H1 (cell line): ENCODE measurements at regions not wholly inside any gene's neighbourhood (a gene's known extent, or its start where the extent isn't known, plus 50 kb on each side); places are given as distances from the start of the nearest gene placed in this dataset.

Source experiments
- CTCF ChIA-PET: fragments of 300-600 bp; sonication (Branson Sonifier 250); formaldehyde crosslinking; loops from one replicate; lab custom pipeline; 2021; ENCODE audit not compliant: partially characterized antibody; lab: Charles Lee
- POLR2A ChIA-PET: fragments of 300-600 bp; sonication (Branson Sonifier 250); formaldehyde crosslinking; loops from one replicate; lab custom pipeline; 2021; ENCODE audit warnings: inconsistent platforms; ENCODE audit not compliant: partially characterized antibody; lab: Charles Lee
- DNase-seq, 2 experiments: peaks; one replicate each; pipeline versions ENCODE4 v3.0.0 to v3.0.0-alpha.2; 2010 to 2022; ENCODE audit warnings: low spot score in 2 of 2, low read depth in 1 of 2, mixed read lengths in 1 of 2
- FAIRE-seq: peaks from 2 replicates; lab custom pipeline; 2011; peaks lifted over from hg19 to GRCh38; lab: Jason Lieb, UNC
- H2AFZ ChIP-seq: 2 replicates; pipeline ENCODE4 v1.8.1; 2012; ENCODE audit warnings: low read length, inconsistent platforms
- H2AK5ac ChIP-seq: 2 replicates; pipeline ENCODE4 v1.6.1; 2013; ENCODE audit warnings: low read depth, low read length
- H2BK120ac ChIP-seq: replicated peaks from 2 replicates; pipeline ENCODE3; 2013; ENCODE audit warnings: low read depth, low read length, inconsistent platforms
- H2BK12ac ChIP-seq: 2 replicates; pipeline ENCODE4 v1.6.1; 2013; ENCODE audit warnings: low read depth, low read length
- H2BK15ac ChIP-seq: 2 replicates; pipeline ENCODE4 v1.6.1; 2013; ENCODE audit warnings: low read length
- H2BK20ac ChIP-seq: 2 replicates; pipeline ENCODE4 v1.6.1; 2013; ENCODE audit warnings: low read length
- H2BK5ac ChIP-seq: 2 replicates; pipeline ENCODE4 v1.6.1; 2013; ENCODE audit warnings: low read depth, low read length
- H3K14ac ChIP-seq: 2 replicates; pipeline ENCODE4 v1.6.1; 2013; ENCODE audit warnings: inconsistent platforms; ENCODE audit not compliant: insufficient read length
- H3K18ac ChIP-seq: 2 replicates; pipeline ENCODE4 v1.6.1; 2013; ENCODE audit warnings: low read length; ENCODE audit errors: extremely low read depth
- H3K23ac ChIP-seq: 2 replicates; pipeline ENCODE4 v1.6.1; 2013; ENCODE audit warnings: inconsistent platforms; ENCODE audit not compliant: insufficient read length
- H3K23me2 ChIP-seq: 2 replicates; pipeline ENCODE4 v1.6.1; 2013; ENCODE audit warnings: low read depth, low read length
- H3K27ac ChIP-seq: 2 replicates; pipeline ENCODE4 v1.6.1; 2011; ENCODE audit warnings: low read depth, low read length, inconsistent platforms
- H3K27me3 ChIP-seq, 4 experiments: replicated peaks in 1 of 4; 1 replicate in 1 of 4; 2 replicates in 3 of 4; pipeline versions ENCODE4 v1.6.1 to v1.8.1; 2011 to 2013; ENCODE audit warnings: low read length in 3 of 4, mild to moderate bottlenecking in 3 of 4, inconsistent platforms in 2 of 4, mixed read lengths in 2 of 4, moderate library complexity in 1 of 4; ENCODE audit not compliant: control insufficient read depth in 3 of 4, insufficient read depth in 3 of 4; ENCODE audit errors: extremely low read depth in 1 of 4
- H3K36me3 ChIP-seq, 4 experiments: 2 replicates each; pipeline versions ENCODE4 v1.6.1 to v1.8.1; 2011 to 2013; ENCODE audit warnings: mild to moderate bottlenecking in 4 of 4, low read length in 3 of 4, moderate library complexity in 2 of 4, control low read depth in 1 of 4, inconsistent platforms in 1 of 4; ENCODE audit not compliant: insufficient read depth in 4 of 4, control insufficient read depth in 2 of 4
- H3K4ac ChIP-seq: replicated peaks from 2 replicates; pipeline ENCODE3; 2013; ENCODE audit warnings: low read length, low read depth, mixed read lengths, inconsistent platforms; ENCODE audit not compliant: insufficient read length
- H3K4me1 ChIP-seq, 4 experiments: replicated peaks in 1 of 4; 1 replicate in 1 of 4; 2 replicates in 3 of 4; pipeline versions ENCODE4 v1.6.1 to v1.8.1; 2011 to 2013; ENCODE audit warnings: low read length in 3 of 4, inconsistent platforms in 2 of 4, mixed read lengths in 1 of 4; ENCODE audit not compliant: insufficient read depth in 4 of 4, control insufficient read depth in 3 of 4
- H3K4me2 ChIP-seq, 2 experiments: 2 replicates each; pipeline versions ENCODE4 v1.6.1 to v1.8.1; 2011 to 2013; ENCODE audit warnings: low read depth in 2 of 2, low read length in 2 of 2, control low read depth in 1 of 2, inconsistent platforms in 1 of 2, mild to moderate bottlenecking in 1 of 2; ENCODE audit not compliant: insufficient read depth in 1 of 2
- H3K4me3 ChIP-seq, 4 experiments: fragments of 200-600, 300-600 bp in 1 of 4; sonication (generic), shearing (Covaris generic), sonication (Bioruptor Twin) in 1 of 4; 2 replicates each; pipeline versions ENCODE4 v1.5.1 to v1.8.1; 2011 to 2016; ENCODE audit warnings: low read length in 4 of 4, low read depth in 3 of 4, control low read depth in 2 of 4, inconsistent platforms in 2 of 4, mild to moderate bottlenecking in 2 of 4, mixed read lengths in 1 of 4, moderate library complexity in 1 of 4; ENCODE audit not compliant: insufficient read depth in 2 of 4; ENCODE audit errors: extremely low read depth in 1 of 4
- H3K56ac ChIP-seq: replicated peaks from 2 replicates; pipeline ENCODE3; 2013; ENCODE audit warnings: low read depth, mild to moderate bottlenecking, mixed read lengths, low read length, inconsistent platforms; ENCODE audit not compliant: insufficient read length
- H3K79me1 ChIP-seq: 2 replicates; pipeline ENCODE4 v1.6.1; 2013; ENCODE audit warnings: low read depth, low read length, control low read depth
- H3K79me2 ChIP-seq, 2 experiments: 2 replicates each; pipeline versions ENCODE4 v1.6.1 to v1.8.1; 2012 to 2013; ENCODE audit warnings: low read length in 2 of 2, mild to moderate bottlenecking in 2 of 2, inconsistent platforms in 1 of 2; ENCODE audit not compliant: insufficient read depth in 2 of 2, control insufficient read depth in 1 of 2
- H3K9ac ChIP-seq, 4 experiments: replicated peaks in 1 of 4; 1 replicate in 1 of 4; 2 replicates in 3 of 4; pipeline versions ENCODE4 v1.6.1 to v1.8.1; 2011 to 2013; ENCODE audit warnings: low read depth in 3 of 4, low read length in 3 of 4, control low read depth in 2 of 4, mild to moderate bottlenecking in 2 of 4, moderate library complexity in 2 of 4, inconsistent platforms in 1 of 4; ENCODE audit errors: extremely low read depth in 1 of 4
- H3K9me3 ChIP-seq, 2 experiments: 2 replicates each; pipeline versions ENCODE4 v1.6.1 to v1.8.1; 2012 to 2013; ENCODE audit warnings: mild to moderate bottlenecking in 2 of 2, moderate library complexity in 2 of 2, control low read depth in 1 of 2, inconsistent platforms in 1 of 2, low read depth in 1 of 2, low read length in 1 of 2, mixed read lengths in 1 of 2; ENCODE audit not compliant: insufficient read depth in 2 of 2
- H4K20me1 ChIP-seq, 2 experiments: replicated peaks in 1 of 2; 2 replicates each; pipeline versions ENCODE3 to v1.8.1; 2011 to 2013; ENCODE audit warnings: inconsistent platforms in 2 of 2, low read length in 2 of 2, mild to moderate bottlenecking in 1 of 2; ENCODE audit not compliant: insufficient read depth in 2 of 2, control insufficient read depth in 1 of 2
- H4K5ac ChIP-seq: 2 replicates; pipeline ENCODE4 v1.6.1; 2013; ENCODE audit warnings: low read length, low read depth, mixed read lengths, inconsistent platforms; ENCODE audit not compliant: insufficient read length
- H4K8ac ChIP-seq: 2 replicates; pipeline ENCODE4 v1.8.0; 2013; ENCODE audit warnings: mild to moderate bottlenecking, moderate library complexity, low read length, inconsistent platforms; ENCODE audit not compliant: insufficient read depth; ENCODE audit errors: extremely low read depth
- H4K91ac ChIP-seq: replicated peaks from 2 replicates; pipeline ENCODE3; 2013; ENCODE audit warnings: low read length, mixed read lengths, inconsistent platforms; ENCODE audit not compliant: insufficient read length
- BCL11A ChIP-seq, 2 experiments: IDR thresholded peaks; one replicate each; pipeline ENCODE4 v1.6.1; 2011; ENCODE audit warnings: low read depth in 2 of 2, low read length in 2 of 2, mild to moderate bottlenecking in 2 of 2
- CBX8 ChIP-seq: fragments of 300-800, 300-1000 bp; sonication (generic); IDR thresholded peaks from 2 replicates; pipeline ENCODE4 v1.7.1; 2016; ENCODE audit warnings: low read depth, low read length, borderline replicate concordance
- HDAC2 ChIP-seq, 2 experiments: fragments of 300-600 bp in 1 of 2; sonication (generic) in 1 of 2; IDR thresholded peaks; 2 replicates each; pipeline ENCODE4 v1.6.1; 2011 to 2012; ENCODE audit warnings: low read depth in 2 of 2, low read length in 2 of 2, mild to moderate bottlenecking in 2 of 2, moderate library complexity in 2 of 2, borderline replicate concordance in 1 of 2, inconsistent platforms in 1 of 2
- HDAC6 ChIP-seq: IDR thresholded peaks from one replicate; pipeline ENCODE4 v1.7.1; 2012; ENCODE audit warnings: low read depth, mild to moderate bottlenecking, inconsistent platforms, low read length, moderate library complexity
- MAX ChIP-seq: IDR thresholded peaks from 2 replicates; pipeline ENCODE4 v1.6.1; 2012; ENCODE audit warnings: inconsistent platforms
- POLR2AphosphoS5 ChIP-seq: IDR thresholded peaks from 2 replicates; pipeline ENCODE4 v1.6.1; 2011; ENCODE audit warnings: low read depth, low read length
- RBBP5 ChIP-seq: IDR thresholded peaks from 2 replicates; pipeline ENCODE4 v1.7.1; 2012; ENCODE audit warnings: low read depth, mild to moderate bottlenecking, inconsistent platforms, low read length, moderate library complexity, borderline replicate concordance
- RFX5 ChIP-seq: IDR thresholded peaks from 2 replicates; pipeline ENCODE4 v1.6.1; 2011; ENCODE audit warnings: low read depth, low read length, improper control_type of control experiment, borderline replicate concordance
- SP1 ChIP-seq: IDR thresholded peaks from 2 replicates; pipeline ENCODE4 v1.6.1; 2011; ENCODE audit warnings: low read depth, low read length
- SP2 ChIP-seq: IDR thresholded peaks from 2 replicates; pipeline ENCODE4 v1.6.1; 2012; ENCODE audit warnings: mild to moderate bottlenecking, low read length, inconsistent platforms
- TAF1 ChIP-seq: IDR thresholded peaks from 2 replicates; pipeline ENCODE4 v1.6.1; 2011; ENCODE audit warnings: mild to moderate bottlenecking, low read depth, low read length
- WGBS, 2 experiments: shearing (Covaris generic) in 1 of 2; methylation state at CpG; one replicate each; pipeline versions ENCODE4 v1.1.6 to v1.1.7; 2013 to 2015; ENCODE audit warnings: low lambda C conversion rate in 2 of 2, mixed read lengths in 2 of 2, inconsistent platforms in 1 of 2, low coverage in 1 of 2, missing lambda C conversion rate in 1 of 2; ENCODE audit not compliant: insufficient replicate concordance in 2 of 2, insufficient coverage in 1 of 2, insufficient read length in 1 of 2; ENCODE audit errors: extremely low coverage in 1 of 2, missing lambda C conversion rate in 1 of 2; 5-methylcytosine and 5-hydroxymethylcytosine counted together
- TF ChIP-seq, protein P1 (sequence below): IDR thresholded peaks from 2 replicates; pipeline ENCODE4 v1.6.1; 2012; ENCODE audit warnings: inconsistent platforms

- Histone ChIP-seq H3K23me2 (no peaks in the 10 kb centered on the region), H3K79me1 (no peaks in the 10 kb centered on the region), H3K27me3 (no peaks in the 10 kb centered on the region), H3K4me2 (no peak overlapping the region), H4K20me1 (no peaks in the 10 kb centered on the region), H2BK120ac (no peak overlapping the region), H3K79me2 (no peaks in the 10 kb centered on the region), H2BK5ac (no peak overlapping the region), H3K9me3 (no peaks in the 10 kb centered on the region), H3K23ac (no peak overlapping the region), H3K4me3 (no peak overlapping the region), H3K36me3 (no peaks in the 10 kb centered on the region), H4K5ac (no peak overlapping the region), H2BK15ac (no peak overlapping the region), H3K14ac (no peak overlapping the region), H4K8ac (no peak overlapping the region), H3K9ac (no peak overlapping the region), H3K27ac (no peak overlapping the region), H2AK5ac (no peak overlapping the region), H3K56ac (no peak overlapping the region), H4K91ac (no peak overlapping the region), H2BK12ac (no peak overlapping the region), H3K4ac (no peak overlapping the region), H2AFZ (no peak overlapping the region), H3K18ac (no peak overlapping the region), H3K4me1 (no peaks in the 10 kb centered on the region), H2BK20ac (no peak overlapping the region)
- ChIA-PET CTCF (interaction anchor here (0.5 to 0.6 kb wide), 2 partner anchors 21 to 292 kb away, joined by 3 to 4 read pairs; no protein-coding TSS in a partner anchor), POLR2A (no interaction called here)
- WGBS, 2 experiments: 91% methylated on average over 4 of the region's 4 CpGs; no CpG with 5 or more reads in 1 of the 2 experiments
- no peak for DNase-seq
- TF ChIP-seq, protein P1, sequence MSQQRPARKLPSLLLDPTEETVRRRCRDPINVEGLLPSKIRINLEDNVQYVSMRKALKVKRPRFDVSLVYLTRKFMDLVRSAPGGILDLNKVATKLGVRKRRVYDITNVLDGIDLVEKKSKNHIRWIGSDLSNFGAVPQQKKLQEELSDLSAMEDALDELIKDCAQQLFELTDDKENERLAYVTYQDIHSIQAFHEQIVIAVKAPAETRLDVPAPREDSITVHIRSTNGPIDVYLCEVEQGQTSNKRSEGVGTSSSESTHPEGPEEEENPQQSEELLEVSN: no peak
- TF ChIP-seq RFX5: no peak
- no peak for TF ChIP-seq RBBP5
- no peak for TF ChIP-seq CBX8
- TF ChIP-seq HDAC2 (IDR thresholded peaks at IDR 0.05; ENCODE audit: borderline replicate concordance in 1 of 2, low read depth in 2 of 2, low read length in 2 of 2): no peak
- no peak for TF ChIP-seq BCL11A (IDR thresholded peaks at IDR 0.05; ENCODE audit: low read depth in 2 of 2, low read length in 2 of 2)
- TF ChIP-seq MAX: no peak
- no peak for TF ChIP-seq SP2
- no peak for TF ChIP-seq SP1
- TF ChIP-seq TAF1: no peak
- no peak for TF ChIP-seq POLR2AphosphoS5
- no peak for TF ChIP-seq HDAC6
- FAIRE-seq: no peak
Measured at GRCh38 chr7:38027884-38028455, 107.5 kb downstream of the EPDR1 start.
